ENCODE measurements at regions not wholly inside any gene's neighbourhood (a gene's known extent, or its start where the extent isn't known, plus 50 kb on each side); places are given as distances from the start of the nearest gene placed in this dataset.

DNA sequence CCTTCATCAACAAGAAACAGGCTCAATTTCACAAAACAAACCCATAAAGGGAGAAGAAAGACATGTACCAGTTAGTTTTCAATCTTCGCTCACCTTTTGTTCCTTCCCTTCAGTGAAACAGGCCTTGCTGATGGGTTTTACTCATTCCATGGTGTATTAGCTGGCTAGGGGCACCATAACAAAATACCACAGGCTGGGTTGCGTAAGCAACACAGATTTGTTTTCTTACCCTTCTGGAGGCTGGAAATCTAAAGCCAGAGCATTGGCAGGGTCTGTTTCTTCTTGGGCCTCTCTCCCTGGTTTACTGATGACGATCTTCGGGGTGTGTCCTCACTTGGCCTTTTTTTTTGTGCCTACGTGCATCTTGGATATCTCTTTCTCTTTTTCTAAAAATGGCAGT, 383.4 kb upstream of the RBFOX1 start:
- TF ChIP-seq TAF1 (IDR thresholded peaks at IDR 0.05; ENCODE audit: low read depth) (no peak), NFIC (IDR thresholded peaks at IDR 0.05) (no peak), EP300 (IDR thresholded peaks at IDR 0.05; ENCODE audit: borderline replicate concordance) (no peak), RAD21 (IDR thresholded peaks at IDR 0.05; ENCODE audit: low read depth) (no peak), EGR1 (IDR thresholded peaks at IDR 0.05) (no peak), TCF12 (IDR thresholded peaks at IDR 0.05; ENCODE audit: low read depth) (no peak), CREB1 (IDR thresholded peaks at IDR 0.05; ENCODE audit: low read depth) (no peak), TEAD4 (IDR thresholded peaks at IDR 0.05) (no peak), FOXM1 (IDR thresholded peaks at IDR 0.05; ENCODE audit: borderline replicate concordance, low read depth) (no peak), CEBPB (IDR thresholded peaks at IDR 0.05) (no peak), YY1 (IDR thresholded peaks at IDR 0.05; ENCODE audit: low read depth) (no peak)
- TF ChIP-seq, protein P1, sequence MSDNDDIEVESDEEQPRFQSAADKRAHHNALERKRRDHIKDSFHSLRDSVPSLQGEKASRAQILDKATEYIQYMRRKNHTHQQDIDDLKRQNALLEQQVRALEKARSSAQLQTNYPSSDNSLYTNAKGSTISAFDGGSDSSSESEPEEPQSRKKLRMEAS (IDR thresholded peaks at IDR 0.05) = no peak
- TF ChIP-seq, protein P2, sequence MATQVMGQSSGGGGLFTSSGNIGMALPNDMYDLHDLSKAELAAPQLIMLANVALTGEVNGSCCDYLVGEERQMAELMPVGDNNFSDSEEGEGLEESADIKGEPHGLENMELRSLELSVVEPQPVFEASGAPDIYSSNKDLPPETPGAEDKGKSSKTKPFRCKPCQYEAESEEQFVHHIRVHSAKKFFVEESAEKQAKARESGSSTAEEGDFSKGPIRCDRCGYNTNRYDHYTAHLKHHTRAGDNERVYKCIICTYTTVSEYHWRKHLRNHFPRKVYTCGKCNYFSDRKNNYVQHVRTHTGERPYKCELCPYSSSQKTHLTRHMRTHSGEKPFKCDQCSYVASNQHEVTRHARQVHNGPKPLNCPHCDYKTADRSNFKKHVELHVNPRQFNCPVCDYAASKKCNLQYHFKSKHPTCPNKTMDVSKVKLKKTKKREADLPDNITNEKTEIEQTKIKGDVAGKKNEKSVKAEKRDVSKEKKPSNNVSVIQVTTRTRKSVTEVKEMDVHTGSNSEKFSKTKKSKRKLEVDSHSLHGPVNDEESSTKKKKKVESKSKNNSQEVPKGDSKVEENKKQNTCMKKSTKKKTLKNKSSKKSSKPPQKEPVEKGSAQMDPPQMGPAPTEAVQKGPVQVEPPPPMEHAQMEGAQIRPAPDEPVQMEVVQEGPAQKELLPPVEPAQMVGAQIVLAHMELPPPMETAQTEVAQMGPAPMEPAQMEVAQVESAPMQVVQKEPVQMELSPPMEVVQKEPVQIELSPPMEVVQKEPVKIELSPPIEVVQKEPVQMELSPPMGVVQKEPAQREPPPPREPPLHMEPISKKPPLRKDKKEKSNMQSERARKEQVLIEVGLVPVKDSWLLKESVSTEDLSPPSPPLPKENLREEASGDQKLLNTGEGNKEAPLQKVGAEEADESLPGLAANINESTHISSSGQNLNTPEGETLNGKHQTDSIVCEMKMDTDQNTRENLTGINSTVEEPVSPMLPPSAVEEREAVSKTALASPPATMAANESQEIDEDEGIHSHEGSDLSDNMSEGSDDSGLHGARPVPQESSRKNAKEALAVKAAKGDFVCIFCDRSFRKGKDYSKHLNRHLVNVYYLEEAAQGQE (IDR thresholded peaks at IDR 0.05; ENCODE audit: low read depth) = no peak

DNA sequence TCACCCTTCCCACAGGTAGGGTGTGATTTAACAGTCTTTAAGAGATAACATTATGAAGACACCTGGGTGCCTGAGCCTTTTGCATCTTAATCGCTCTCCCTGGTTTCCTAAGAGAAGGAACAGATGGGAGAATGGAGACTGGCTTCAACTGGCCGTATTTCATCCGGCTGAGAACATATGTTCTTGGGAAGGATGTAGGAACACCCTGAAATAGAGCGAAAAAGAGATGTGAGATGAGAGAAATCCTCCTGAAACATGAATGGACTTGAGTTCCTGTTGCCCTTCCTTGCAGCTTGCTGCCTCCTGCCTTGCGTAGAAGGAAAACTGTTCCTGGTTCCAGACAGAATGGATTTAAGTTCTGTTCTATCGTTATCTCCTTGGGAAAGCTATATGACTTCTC, 385.4 kb upstream of the RBFOX1 start:
- TF ChIP-seq RAD21 (IDR thresholded peaks at IDR 0.05; ENCODE audit: low read depth) (no peak), TCF12 (IDR thresholded peaks at IDR 0.05; ENCODE audit: low read depth) (no peak), YY1 (IDR thresholded peaks at IDR 0.05; ENCODE audit: low read depth) (no peak), TAF1 (IDR thresholded peaks at IDR 0.05; ENCODE audit: low read depth) (no peak), EP300 (IDR thresholded peaks at IDR 0.05; ENCODE audit: borderline replicate concordance) (no peak), CEBPB (IDR thresholded peaks at IDR 0.05) (no peak)
- TF ChIP-seq, protein P3, sequence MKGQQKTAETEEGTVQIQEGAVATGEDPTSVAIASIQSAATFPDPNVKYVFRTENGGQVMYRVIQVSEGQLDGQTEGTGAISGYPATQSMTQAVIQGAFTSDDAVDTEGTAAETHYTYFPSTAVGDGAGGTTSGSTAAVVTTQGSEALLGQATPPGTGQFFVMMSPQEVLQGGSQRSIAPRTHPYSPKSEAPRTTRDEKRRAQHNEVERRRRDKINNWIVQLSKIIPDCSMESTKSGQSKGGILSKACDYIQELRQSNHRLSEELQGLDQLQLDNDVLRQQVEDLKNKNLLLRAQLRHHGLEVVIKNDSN (IDR thresholded peaks at IDR 0.05) = no peak

DNA sequence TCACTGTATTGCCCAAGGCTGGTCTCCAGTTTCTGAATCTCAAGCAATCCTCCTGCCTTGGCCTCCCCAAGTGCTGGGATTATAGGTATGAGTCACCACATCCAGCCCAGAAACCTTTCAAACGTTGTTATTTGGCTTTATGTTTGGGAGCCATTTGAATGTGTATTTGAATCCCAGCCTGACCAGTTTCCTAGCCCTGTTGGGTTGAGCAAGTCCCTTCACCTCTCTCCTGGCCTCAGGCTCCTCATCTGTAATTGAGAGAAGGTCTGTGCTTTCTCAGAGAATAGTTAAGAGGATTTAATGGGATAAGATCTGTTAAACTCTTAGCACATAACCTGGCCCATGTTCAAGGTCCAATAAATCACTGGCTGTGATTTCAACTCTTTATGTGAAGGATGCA, 385.8 kb upstream of the RBFOX1 start:
- TF ChIP-seq RAD21 (IDR thresholded peaks at IDR 0.05; ENCODE audit: low read depth) (no peak), ZBTB7A (IDR thresholded peaks at IDR 0.05; ENCODE audit: low read depth) (no peak), FOXM1 (IDR thresholded peaks at IDR 0.05; ENCODE audit: borderline replicate concordance, low read depth) (no peak), YY1 (IDR thresholded peaks at IDR 0.05; ENCODE audit: low read depth) (no peak), TCF12 (IDR thresholded peaks at IDR 0.05; ENCODE audit: low read depth) (no peak)
- TF ChIP-seq, protein P2 (IDR thresholded peaks at IDR 0.05; ENCODE audit: low read depth) = no peak
- TF ChIP-seq, protein P1 (IDR thresholded peaks at IDR 0.05) = no peak

DNA sequence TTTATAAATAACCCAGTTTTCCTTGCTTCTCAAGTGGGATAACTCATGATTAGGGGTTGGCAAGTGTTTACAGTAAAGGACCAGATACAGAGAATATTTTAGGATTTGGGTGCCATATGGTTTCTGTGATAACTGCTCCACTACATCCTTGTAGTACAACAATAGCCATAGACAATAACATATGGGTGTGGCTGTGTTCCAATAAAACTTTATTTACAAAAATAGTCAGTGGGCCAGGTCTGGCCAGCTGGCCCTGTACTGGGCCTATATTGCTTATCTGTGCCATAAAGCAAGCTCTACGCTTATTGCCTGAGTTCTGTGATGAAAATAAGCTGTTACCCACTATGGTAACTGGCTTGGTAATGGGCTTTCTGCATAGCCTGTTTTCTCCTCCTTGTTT, 386.5 kb upstream of the RBFOX1 start:
- no peak for TF ChIP-seq TAF1 (IDR thresholded peaks at IDR 0.05; ENCODE audit: low read depth)
- no peak for TF ChIP-seq YY1 (IDR thresholded peaks at IDR 0.05; ENCODE audit: low read depth)
- no peak for TF ChIP-seq EGR1 (IDR thresholded peaks at IDR 0.05)
- TF ChIP-seq EP300 (IDR thresholded peaks at IDR 0.05; ENCODE audit: borderline replicate concordance) = no peak
- TF ChIP-seq FOXM1 (IDR thresholded peaks at IDR 0.05; ENCODE audit: borderline replicate concordance, low read depth) = no peak
- TF ChIP-seq, protein P2 (IDR thresholded peaks at IDR 0.05; ENCODE audit: low read depth) = no peak
- TF ChIP-seq TEAD4 (IDR thresholded peaks at IDR 0.05) = no peak
- TF ChIP-seq, protein P3 (IDR thresholded peaks at IDR 0.05) = no peak
- TF ChIP-seq CEBPB (IDR thresholded peaks at IDR 0.05) = no peak
- TF ChIP-seq, protein P1 (IDR thresholded peaks at IDR 0.05) = no peak
- no peak for TF ChIP-seq RAD21 (IDR thresholded peaks at IDR 0.05; ENCODE audit: low read depth)
- TF ChIP-seq TCF12 (IDR thresholded peaks at IDR 0.05; ENCODE audit: low read depth) = no peak
- no peak for TF ChIP-seq CREB1 (IDR thresholded peaks at IDR 0.05; ENCODE audit: low read depth)
- no peak for TF ChIP-seq ZBTB7A (IDR thresholded peaks at IDR 0.05; ENCODE audit: low read depth)

Measured in Ishikawa (cell line).